ENCODE measurements at regions not wholly inside any gene's neighbourhood (a gene's known extent, or its start where the extent isn't known, plus 50 kb on each side); places are given as distances from the start of the nearest gene placed in this dataset.

GRCh38 chr2:37837628-37838328 is 87.3 kb upstream of the RMDN2 start:
- no peak for DNase-seq (ENCODE audit: low read depth)

DNA sequence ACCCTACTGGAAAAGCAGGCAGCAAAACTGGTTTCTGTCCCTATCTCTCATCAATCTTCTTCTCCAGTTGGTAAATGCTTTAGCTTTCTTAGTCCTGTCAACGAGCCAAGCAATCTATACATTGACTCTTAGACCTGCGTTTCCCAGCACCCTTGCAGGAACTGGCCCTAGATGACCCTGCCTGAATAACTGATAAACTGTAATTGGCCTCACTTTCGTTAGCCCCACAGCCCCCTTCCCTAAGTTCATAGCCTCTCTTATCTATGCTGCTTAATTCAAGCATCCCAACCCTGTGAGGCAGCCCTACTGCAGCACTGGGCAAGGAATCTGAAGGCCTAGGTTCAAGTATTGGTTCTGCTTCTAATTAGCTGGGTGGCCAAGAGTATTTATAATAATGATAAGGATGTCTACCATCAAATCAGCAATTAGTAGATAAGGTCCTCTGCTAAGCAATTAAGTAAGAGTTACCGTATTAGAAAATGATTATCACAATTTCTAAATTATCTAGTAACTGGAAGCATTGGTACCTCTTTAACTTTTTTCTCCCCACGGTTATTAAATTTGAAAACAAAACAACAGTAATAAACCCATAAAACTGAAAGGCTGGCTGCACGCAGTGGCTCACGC is 86.4 kb upstream of the RMDN2 start:
- no peak for DNase-seq (ENCODE audit: low read depth)

- DNase-seq (ENCODE audit: low read depth) = no peak
Measured at GRCh38 chr2:37839991-37840390, 85.1 kb upstream of the RMDN2 start.

DNA sequence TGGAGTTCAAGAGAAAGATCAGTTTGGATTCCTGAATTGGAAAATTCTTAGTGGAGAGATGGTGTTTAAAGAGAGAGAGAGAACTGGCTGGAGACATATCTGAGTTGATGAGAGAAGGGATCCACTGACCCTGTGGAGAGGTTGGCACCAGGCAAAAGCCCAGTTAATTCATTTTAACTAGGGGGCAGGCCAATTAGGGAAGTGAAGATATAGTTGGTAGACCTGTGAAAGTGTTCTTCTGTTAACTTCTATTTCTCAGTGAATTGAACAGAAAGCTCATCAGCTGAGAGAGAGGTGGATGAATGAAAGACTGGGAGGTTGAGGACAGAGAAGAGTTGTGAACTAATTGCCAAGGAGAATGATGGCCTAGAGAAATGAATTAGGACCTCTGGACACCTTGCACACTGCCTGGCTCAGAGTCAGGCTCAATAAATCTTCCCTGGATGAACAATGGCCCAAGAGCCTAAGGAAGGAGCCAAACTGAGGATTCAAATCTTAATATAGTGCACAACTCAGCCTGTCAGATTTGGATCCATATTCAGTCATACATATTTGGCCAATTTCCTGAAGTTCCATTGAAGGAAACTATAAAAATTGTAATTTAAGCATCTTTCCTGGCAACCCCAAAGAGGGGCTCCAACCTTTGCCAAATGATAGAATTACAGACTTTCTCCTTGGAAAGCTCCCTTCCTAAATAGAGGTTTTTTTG is 82.2 kb upstream of the RMDN2 start:
- DNase-seq (ENCODE audit: low read depth) = no peak

- DNase-seq (ENCODE audit: low read depth) = no peak
Measured at GRCh38 chr2:37843556-37843955, 81.5 kb upstream of the RMDN2 start.

DNA sequence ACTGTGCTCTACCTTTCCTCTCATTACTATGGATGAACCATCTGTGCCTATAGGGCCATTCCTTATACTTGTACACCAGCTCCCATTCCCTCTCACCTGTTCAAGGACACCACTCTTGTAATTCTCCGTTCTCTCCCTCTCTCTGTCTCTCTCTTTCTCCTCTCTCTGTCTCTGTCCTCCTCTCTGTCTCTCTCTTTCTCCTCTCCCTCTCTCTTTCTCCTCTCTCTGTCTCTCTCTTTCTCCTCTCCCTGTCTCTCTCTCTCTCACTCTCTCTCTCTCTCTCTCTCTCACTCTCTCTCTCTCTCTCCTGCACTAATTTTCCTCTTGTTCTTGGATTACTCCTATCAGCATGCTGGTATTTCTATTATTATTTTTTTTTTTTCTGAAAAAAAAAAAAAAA is 78.9 kb upstream of the RMDN2 start:
- no peak for DNase-seq (ENCODE audit: low read depth)

DNA sequence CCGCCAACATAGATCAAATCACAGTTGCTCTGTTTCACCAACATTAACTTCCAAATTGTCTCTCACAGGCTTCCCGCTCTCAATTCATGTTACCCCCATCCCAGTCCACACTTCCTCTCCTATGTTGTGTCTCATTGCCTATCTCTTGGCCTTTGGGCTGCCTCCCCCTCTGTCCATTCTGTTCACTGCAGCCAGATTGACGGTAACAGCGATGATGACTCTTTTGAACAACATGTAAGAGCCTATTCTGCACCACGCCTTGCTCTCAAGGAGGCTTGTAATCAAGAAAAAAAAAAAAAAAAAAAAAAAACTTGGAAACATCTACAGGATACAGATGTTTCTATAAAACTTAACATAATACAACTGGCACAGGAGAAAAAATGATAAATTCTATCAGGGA is 77.3 kb upstream of the RMDN2 start:
- no peak for DNase-seq (ENCODE audit: low read depth)

DNA sequence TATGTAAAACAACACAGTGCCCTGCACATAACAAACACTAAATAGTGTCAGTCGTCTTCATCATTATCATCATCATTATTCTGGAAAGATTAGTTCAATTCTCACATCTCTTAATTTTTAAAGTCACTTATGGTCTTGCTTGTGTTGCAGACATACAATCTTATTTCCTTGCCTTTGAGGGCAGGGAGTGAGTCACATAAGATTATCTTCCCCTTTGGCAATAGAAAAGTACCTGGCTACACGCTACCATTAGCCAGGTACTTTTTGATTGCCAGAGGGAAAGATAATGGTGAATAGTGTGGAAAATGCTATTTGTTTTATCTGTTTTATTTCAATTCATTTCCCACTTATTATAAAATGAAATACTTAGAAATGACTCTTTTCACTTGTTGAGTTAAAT is 76.6 kb upstream of the RMDN2 start:
- DNase-seq (ENCODE audit: low read depth) = no peak

DNA sequence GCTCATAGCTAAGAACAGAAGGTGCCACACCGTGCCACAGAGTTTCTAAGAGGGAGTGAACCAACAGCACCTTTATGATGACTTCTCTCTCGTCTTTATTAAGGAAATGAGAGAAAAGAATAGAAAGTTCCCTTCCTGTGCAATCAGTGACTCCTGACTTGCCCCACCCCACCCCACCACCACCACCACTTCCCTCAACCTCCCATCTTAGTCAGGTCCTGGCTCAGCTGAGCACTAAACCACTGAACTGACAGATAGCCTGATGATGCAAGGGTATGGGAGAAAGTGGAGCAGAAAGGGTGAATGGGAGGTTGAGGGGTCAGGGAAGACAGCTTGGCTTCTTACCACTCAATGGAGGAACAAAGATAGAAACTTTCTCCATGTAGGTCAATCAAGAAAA is 75.2 kb upstream of the RMDN2 start:
- DNase-seq (ENCODE audit: low read depth) = no peak

GRCh38 chr2:37851428-37851827 is 73.7 kb upstream of the RMDN2 start:
- no peak for DNase-seq (ENCODE audit: low read depth)

DNA sequence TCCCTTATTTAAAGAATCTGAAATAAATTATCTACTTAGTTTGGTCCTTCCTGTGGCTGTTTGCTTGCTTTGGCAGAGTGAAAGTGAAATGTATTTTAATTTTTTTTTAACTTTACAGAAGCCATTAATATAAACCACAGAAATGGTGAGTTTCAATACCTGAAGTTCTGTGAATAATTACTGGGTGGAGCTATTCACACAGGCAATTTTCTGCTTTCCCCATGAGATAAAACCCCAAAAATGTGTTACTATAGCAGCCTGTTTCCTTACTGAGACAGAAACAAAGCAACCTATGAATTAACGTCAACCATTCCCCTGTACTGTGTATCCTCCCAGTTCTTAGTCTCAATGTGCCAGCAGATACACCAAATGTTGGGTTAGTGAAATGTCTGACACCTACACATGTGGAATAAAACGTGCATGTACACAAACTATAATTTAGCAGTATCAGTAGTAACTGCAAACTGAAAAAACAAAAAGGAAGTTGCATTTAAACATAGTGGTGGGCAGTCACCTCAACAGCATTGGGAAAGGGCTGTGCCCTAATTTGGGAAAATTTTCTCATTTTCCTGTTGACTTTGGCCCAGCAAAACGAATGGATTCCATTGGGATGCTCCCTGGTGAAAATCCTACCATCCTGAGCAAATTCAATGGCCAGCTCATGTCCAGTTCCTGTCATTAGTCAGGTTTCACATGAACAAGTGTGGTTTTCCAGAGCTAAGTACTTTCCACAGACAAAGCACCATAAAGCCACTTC is 73.1 kb upstream of the RMDN2 start:
- no peak for DNase-seq (ENCODE audit: low read depth)

DNA sequence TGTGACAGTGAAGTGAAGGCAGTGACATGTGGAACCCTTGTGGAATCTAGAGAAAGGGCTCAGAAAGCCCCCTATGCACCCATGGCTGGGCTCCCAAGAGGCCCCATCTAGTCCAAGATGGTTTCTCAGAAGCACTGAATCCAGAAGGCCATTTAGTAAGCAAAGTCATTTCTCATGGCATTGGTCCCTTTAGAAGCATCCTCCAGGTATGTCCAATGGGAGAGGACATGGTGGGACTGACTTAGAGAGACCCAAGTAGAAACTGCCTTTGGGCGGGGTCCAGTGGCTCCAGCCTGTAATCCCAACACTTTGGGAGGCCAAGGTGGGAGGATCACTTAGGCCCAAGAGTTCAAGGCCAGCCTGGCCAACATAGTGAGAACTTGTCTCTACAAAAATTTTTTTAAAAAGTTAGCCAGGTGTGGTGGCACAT is 72.5 kb upstream of the RMDN2 start:
- DNase-seq (ENCODE audit: low read depth) = no peak

DNA sequence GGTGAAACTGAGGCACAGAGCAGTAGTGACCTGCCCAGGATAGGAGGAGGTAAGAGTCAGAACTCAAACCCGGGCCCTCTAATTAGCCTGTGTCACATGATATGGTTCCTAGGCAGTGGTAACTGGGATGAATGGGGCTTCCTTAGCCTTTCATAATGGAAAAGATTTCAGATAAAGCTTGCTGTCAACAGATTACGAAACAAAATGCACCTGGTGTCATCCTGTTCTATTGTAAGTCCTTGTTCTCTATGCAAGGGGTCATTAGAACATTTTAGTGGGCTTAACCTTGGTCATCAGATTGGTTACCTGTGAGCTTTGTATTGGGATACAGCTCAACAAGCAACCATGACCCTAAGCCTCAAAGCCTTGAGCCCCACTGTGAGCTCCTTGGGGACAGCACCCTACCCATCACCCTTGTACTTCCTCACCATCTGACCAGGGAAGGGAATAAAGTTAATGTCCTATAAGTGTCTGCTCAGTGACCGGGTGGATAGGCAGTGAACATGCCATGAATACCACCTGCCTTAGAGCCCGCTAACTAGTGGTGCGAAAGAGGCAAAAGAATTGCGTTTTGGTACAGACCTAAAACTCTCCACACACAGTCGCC is 70.3 kb upstream of the RMDN2 start:
- DNase-seq (ENCODE audit: low read depth) = no peak

GRCh38 chr2:37855283-37856041 is 69.6 kb upstream of the RMDN2 start:
- no peak for DNase-seq (ENCODE audit: low read depth)

- no peak for DNase-seq (ENCODE audit: low read depth)
Measured at GRCh38 chr2:37856101-37856751, 68.9 kb upstream of the RMDN2 start.

GRCh38 chr2:37857575-37858399 is 67.3 kb upstream of the RMDN2 start:
- no peak for DNase-seq (ENCODE audit: low read depth)

DNA sequence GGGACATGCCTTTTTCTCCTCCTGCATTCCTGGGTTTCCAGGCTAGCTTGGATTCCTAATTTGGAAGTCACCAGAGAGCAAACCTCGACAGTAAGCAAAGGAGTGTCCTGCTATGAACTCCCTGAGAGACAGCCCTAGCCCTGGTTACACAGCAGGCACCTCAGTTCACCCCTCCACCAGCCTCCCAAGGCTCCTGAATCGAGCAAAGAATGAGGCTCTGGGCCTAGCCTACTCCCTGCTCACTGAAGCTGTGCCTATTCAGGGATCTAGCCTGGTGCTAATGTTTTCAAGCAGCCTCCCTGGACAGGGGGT is 66.7 kb upstream of the RMDN2 start:
- no peak for DNase-seq (ENCODE audit: low read depth)

- no peak for DNase-seq (ENCODE audit: low read depth)
Measured at GRCh38 chr2:37858725-37859267, 66.3 kb upstream of the RMDN2 start.

GRCh38 chr2:37862620-37863019 is 62.5 kb upstream of the RMDN2 start:
- no peak for DNase-seq (ENCODE audit: low read depth)

DNA sequence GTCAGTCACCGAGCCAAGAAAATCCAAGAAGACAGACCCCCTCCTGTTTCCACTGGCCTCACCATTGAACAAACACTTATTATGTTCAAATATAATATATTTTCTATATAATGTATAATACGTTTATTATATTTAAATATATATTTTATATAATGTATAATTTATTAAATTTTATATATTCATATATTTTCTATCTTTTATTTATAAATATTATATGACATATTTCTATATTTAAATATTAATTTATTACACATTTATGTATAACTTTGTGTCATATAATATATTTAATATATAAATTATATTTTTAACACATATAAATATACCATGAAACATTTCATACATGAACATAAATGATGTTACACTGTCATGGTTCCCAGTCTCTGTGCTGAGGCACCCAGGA is 60.9 kb upstream of the RMDN2 start:
- DNase-seq (ENCODE audit: low read depth) = no peak

Measured in stromal cell of bone marrow (primary cell).